A673 (cell line): ENCODE measurements at regions not wholly inside any gene's neighbourhood (a gene's known extent, or its start where the extent isn't known, plus 50 kb on each side); places are given as distances from the start of the nearest gene placed in this dataset.
"Not testable (repeated sequence)": the region's sequence is repeated elsewhere in the genome, so short reads cannot be mapped to it uniquely, and the experiment has no call there.

Experiments used
- EZH2 ChIP-seq: fragments of 200-600 bp; sonication (generic); IDR thresholded peaks from 2 replicates; pipeline ENCODE4 v1.6.1; 2017; ENCODE audit warnings: borderline replicate concordance, low read depth, mild to moderate bottlenecking, mixed read lengths, antibody characterized with exemption, low read length; ENCODE audit not compliant: poor library complexity, severe bottlenecking
- TF ChIP-seq, protein P1 (sequence below): fragments of 300-800, 200-600 bp; sonication (generic); conservative IDR thresholded peaks from 2 replicates; pipeline ENCODE4 v1.5.1; 2017; ENCODE audit warnings: low read depth, mild to moderate bottlenecking, antibody characterized with exemption, low read length, moderate library complexity, mixed read lengths

DNA sequence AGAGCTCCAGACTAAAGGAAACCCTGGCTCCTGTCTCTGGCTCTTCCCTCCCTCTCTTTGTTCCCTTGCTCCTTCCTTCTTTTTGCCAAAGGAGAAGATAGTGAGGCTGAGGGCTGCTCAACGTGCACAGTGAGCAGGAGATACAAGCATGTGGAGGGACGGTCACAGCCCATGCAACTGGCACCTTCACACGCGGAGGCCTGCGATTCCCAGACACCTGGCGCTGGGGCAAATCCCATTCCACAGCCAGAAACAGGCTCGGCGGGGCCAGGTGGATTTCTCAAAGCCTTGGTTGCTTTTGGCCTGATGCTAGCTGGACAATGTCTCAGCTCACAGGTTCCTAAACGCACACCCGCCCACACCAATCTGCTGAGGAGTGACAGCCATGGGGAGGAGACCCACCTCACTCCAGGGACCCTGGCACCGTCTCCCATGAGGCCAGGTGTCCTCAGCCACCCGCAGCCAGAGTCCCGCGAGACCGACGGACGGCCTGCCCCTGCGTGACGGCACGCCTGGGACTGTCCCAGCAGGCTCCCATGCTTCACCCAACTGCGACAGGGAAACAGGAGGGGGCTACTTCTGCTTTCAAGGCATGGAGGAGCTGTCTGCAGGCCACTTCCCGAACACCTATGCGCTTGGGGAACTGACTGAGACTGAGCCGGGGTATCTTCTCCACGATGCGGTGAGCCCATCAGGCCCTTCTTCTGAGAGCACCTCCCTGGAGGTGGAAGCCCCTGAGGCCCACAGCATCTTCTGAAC is 56.2 kb upstream of the SPN start:
- TF ChIP-seq, protein P1, sequence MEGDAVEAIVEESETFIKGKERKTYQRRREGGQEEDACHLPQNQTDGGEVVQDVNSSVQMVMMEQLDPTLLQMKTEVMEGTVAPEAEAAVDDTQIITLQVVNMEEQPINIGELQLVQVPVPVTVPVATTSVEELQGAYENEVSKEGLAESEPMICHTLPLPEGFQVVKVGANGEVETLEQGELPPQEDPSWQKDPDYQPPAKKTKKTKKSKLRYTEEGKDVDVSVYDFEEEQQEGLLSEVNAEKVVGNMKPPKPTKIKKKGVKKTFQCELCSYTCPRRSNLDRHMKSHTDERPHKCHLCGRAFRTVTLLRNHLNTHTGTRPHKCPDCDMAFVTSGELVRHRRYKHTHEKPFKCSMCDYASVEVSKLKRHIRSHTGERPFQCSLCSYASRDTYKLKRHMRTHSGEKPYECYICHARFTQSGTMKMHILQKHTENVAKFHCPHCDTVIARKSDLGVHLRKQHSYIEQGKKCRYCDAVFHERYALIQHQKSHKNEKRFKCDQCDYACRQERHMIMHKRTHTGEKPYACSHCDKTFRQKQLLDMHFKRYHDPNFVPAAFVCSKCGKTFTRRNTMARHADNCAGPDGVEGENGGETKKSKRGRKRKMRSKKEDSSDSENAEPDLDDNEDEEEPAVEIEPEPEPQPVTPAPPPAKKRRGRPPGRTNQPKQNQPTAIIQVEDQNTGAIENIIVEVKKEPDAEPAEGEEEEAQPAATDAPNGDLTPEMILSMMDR, result not testable (repeated sequence)
- TF ChIP-seq EZH2, result not testable (repeated sequence)
